SH-SY5Y (cell line): ENCODE measurements at regions not wholly inside any gene's neighbourhood (a gene's known extent, or its start where the extent isn't known, plus 50 kb on each side); places are given as distances from the start of the nearest gene placed in this dataset.

ENCODE experiments used
- GATA2 ChIP-seq: IDR thresholded peaks from 2 replicates; pipeline ENCODE4 v1.6.1; 2011; ENCODE audit warnings: mild to moderate bottlenecking, low read depth, low read length
- GATA3 ChIP-seq: IDR thresholded peaks from 2 replicates; pipeline ENCODE4 v1.6.1; 2011; ENCODE audit warnings: low read depth, mild to moderate bottlenecking, low read length, moderate library complexity

DNA sequence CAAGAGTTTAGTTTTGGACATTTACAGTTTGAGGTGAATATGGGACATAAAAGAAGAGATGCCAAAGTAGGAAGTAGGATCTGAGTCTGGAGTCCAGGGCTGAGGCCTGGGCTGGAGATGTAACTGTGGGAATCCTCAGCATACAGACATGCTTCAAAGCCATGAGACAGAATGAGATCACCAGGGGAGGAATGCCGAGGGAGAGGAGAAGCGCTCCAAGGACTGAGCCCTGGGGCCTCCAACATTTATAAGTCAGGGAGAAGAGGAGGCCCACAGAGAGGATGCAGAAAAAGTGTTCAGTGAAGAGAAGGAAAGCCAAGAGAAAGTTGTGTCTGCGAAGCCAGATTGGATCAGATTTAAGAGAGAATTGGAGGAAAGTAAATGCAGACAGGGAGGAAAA is 277.5 kb upstream of the MYOCD start:
- TF ChIP-seq GATA2 (no peak), GATA3 (no peak)
